LNCAP (cell line): ENCODE measurements at regions not wholly inside any gene's neighbourhood (a gene's known extent, or its start where the extent isn't known, plus 50 kb on each side); places are given as distances from the start of the nearest gene placed in this dataset.

Experiments used
- CTCF ChIP-seq: fragments of 450-650 bp; IDR thresholded peaks from 2 replicates; pipeline ENCODE4 v1.5.1; 2017; ENCODE audit warnings: mild to moderate bottlenecking

- no peak for TF ChIP-seq CTCF
These were observed 233.1 kb upstream of the DPPA4 start for GRCh38 chr3:109570408-109570807.

GRCh38 chr3:109572301-109572700 is 235.0 kb upstream of the DPPA4 start:
- TF ChIP-seq CTCF: no peak

GRCh38 chr3:109596991-109597390 is 259.6 kb upstream of the DPPA4 start:
- no peak for TF ChIP-seq CTCF

- no peak for TF ChIP-seq CTCF
These were observed 260.1 kb upstream of the DPPA4 start for GRCh38 chr3:109597444-109597843.

- no peak for TF ChIP-seq CTCF
These were observed 270.6 kb upstream of the DPPA4 start for GRCh38 chr3:109607897-109608296.

- TF ChIP-seq CTCF: no peak
These were observed 271.2 kb upstream of the DPPA4 start for GRCh38 chr3:109608574-109608973.

- TF ChIP-seq CTCF: no peak
These were observed 281.5 kb upstream of the DPPA4 start for GRCh38 chr3:109618766-109619378.

- TF ChIP-seq CTCF: no peak
These were observed 294.6 kb upstream of the DPPA4 start for GRCh38 chr3:109631897-109632296.
